Kidney capillary endothelial cell (primary cell): ENCODE measurements at regions not wholly inside any gene's neighbourhood (a gene's known extent, or its start where the extent isn't known, plus 50 kb on each side); places are given as distances from the start of the nearest gene placed in this dataset.

Experiments used
- DNase-seq: peaks from one replicate; pipeline ENCODE4 v3.0.0-alpha.2; 2018; ENCODE audit warnings: low spot score

DNA sequence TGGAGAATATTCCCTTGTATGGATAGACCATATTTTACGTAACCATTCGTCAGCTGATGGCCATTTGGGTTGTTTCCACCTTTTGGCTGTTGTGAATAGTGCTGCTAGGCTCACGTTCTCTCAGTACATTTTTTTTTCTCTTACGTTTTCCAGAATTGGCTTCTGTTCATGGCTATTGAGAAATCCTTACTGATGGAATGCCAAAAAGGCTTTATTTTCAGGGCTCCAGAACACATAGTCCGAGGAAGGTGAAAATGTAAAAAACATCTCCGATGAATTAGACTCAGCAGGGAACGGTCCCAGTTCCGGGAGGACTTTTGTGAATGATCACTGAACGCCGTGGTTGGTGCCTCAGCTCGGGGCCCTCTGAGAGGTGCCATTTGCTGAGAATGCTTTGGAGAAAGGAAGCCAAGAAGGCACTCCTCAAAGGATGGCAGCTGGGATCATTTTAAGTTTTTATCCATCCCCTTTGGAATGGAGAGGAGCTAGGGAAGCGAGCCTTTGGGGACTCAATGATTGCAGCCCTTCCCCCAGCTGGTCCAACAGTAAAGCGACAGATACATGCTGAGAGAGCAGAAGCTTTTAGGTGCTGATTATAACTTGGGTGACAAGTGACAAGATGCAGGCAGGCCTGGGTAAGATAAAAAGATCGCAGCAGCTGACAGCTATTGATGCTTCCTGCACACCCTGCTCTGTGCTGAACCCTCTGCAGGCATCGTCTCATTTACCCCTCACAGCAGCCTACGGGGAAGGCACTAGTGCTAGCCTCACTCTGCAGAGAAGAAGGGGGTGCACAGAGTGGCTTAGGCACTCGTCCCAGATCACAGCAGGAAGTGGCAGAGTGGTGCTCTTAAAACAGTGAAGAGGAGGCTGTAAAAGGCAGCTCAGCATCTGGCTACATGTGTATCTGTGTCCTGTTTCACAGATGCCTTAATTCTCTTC is 133.4 kb upstream of the KCNG1 start:
- no peak for DNase-seq

DNA sequence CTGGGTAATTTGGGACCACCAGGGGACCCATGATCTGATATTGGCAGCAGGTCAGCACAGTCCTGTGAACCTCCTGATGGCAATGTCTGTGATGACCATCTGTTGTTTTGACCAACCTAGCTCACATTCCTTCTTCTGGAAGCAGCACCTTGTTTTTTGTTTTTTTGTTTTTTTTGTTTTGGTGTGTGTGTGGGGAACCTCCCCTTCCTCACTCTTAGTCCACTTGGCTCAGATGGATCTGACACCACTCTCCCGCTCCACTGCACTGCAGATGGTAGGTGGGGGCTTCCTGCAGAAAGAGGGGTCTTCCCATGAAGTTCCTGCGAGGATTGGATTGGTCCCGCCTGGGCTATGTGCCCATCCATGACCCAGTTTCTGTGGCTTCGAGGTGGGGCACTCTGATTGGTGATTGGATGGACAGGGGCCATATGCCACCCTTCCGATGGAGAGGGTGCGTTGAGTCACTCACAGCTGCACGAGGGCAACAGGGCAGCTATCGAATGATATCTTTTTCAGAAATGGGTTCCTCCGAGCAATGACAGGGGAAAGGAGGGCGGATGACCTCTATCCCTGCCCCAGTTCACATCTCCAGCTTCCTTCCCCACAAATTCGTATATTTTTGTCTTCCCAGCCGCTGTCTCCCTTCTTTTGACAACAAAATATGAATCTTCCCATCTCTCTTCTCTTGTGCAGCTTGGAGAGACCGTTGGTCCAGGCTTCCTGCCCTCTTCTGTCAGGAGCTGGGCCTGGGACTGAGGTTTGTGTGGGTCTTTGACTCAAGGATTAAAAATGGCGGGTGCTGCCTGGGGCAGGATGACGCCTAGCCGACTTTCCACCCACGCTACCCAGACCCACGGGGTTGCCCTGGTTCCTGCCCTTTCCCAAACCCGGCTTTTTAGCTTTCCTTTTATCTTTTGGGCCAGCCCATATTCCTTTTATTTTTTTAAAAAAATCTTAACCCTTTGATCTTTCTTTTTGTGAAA is 132.1 kb upstream of the KCNG1 start:
- no peak for DNase-seq

DNA sequence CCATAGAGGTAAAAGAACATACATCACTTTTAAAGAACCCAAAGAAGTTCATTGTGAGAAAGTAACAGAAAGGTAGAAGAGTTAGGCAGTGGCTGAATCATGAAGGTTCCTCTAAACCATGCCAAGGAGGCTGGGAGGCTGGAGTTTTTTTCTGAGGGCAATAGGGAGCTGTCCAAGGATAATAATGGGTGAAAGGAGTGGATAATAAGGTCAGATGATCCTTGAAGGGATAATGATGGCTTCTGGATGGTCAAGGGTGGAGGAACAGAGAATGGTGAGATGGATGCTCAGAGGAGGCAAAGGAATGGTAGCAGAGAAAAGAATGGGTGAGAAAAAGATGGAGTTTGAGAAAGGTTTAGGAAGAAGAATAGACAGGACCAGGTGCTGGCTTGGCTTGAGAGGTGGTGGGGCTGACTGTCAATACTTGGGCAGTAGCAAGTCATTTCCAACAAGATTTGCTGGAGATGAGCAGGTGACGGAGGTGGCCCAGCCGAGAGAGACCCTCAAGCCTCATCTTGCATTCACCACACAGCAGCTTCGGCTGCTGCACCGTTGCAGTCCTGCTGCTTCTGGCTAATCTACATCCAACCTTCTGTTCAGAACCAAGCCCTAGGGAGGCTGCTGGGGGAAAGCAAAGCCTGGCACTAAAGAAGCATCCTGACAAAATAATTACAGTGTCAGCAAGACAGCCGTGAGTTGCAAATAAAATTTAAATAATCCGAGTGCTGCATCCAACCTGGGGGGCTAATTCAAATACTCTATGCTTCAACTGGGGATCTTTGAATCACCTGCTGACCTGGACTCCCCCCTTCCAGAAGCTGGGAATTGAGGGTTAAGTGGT is 131.2 kb upstream of the KCNG1 start:
- DNase-seq: no peak

DNA sequence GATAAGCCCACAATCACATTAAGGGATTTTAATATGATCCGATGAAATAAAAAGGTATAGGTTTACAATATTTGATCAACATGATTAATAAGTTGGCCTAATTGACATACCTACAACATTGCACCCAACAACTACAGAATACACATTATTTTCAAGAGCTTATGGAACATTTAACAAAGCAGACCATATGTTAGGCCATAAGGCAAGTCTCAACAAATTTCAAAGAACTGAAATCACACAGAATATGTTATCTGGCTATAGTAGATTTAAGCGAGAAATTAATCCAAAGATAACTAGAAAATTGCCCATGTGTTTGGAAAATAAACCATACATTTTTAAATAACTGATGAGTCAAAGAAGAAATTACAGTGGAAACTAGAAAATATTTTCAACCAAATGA is 126.0 kb upstream of the KCNG1 start:
- DNase-seq: no peak

DNA sequence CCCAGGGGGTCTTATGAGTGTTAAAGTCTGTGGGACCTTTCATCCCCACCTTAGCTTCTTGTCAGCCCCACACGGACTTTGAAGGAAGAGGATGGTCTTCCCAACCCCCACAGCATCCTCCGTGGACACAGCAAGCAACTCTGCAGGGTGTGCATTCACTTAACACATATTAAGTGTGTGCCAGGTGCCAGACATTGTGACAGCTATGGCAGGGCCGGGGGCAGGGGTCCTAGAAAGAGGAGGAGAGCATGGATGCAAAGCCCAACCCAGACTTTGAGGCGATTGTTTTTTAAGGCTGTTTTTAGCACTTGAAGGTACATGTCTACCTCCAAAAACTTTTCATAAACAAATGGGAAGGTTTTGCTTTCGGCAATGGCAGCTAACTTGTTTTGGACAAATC is 121.6 kb upstream of the KCNG1 start:
- DNase-seq: no peak

DNA sequence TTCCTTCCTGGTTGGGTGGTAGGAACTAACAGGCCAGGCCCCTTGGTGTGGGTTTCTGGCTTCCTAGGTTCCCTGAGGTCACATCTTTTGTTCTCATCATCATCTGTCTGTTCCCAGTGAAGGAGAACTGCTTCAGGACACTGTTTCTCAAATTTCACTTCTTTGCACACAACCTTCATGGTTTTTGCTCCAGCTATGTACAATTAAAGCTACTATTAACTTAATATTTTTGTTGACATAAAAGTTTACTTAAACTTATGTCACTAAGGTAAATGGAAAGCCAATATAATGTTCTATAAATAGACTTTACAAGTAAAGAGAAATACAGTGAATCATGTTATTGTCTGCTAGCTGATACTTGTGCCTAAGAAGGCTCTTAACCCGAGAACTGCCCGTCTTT is 120.7 kb upstream of the KCNG1 start:
- no peak for DNase-seq

DNA sequence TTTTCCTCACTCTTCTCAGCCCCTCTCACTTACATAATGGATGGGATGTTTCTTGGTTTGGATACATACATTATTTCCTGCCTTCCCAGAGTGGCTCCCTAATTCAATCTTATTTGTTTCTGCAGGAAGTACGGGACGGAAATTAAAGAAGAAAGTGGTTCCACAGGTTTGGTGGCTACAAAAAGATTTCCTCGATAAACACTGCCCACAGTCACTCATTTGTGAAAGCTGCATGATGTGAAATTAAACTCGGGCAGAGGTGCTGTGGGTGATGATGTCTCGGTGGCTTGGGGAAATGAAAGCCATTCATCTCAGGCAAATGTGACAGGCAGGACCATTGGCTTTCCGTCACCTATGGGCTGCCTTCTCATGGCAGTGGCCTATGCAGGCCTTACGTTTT is 119.5 kb upstream of the KCNG1 start:
- DNase-seq: no peak

DNA sequence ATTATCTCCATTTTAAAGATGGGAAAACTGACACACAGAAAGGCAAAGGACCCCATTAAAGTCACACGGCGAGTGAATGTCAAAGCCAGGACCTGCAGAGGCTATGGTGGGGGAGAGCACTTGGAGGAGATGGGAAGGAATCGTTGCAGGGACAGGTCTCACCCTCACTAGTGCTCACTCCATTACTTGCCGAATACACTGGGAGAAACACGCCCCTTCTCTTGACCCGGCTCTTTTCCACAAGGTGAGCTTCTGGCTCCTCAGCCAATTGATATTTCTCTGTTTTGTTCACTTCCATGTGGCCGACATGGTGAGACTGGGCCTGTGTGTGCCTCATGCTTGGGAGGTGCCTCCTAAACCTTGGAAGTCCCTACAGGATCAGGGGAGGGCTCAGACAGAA is 117.8 kb upstream of the KCNG1 start:
- DNase-seq: no peak

DNA sequence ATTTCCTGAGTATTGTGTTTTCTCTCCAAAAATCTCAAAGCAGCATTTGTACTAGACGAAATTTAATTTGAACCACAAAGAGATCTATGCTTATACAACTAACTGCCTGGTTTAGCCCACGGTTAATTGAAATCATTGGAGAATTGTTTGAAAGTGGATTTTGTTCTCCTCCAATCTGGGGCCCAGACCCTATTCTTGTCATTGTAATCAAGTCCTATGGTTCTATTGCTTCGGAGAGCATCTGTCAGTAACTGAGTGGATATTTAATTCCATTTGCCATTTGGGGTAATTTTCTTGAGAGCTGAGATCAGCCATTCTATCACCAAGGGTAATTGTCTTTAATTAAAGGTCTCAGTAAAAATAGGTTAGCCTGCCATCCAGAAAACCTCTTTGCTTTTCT is 117.0 kb upstream of the KCNG1 start:
- no peak for DNase-seq

DNA sequence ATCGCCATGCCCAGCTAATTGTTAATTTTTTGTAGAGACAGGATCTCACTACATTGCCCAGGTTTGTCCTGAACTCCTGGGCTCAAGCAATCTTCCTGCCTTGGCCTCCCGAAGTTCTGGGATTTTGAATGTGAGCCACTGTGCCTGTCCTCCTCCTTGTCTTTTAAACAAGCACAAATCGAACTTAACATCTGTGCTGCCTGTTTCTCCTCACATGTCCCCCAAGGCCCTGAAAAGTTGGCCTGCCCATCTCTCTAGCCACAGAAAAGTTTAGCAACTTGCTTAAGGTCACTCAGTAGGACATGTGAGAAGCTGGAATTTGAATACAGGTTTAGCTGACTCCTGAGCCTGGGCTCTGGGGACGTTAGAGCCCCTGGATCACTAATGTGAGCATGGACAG is 115.7 kb upstream of the KCNG1 start:
- no peak for DNase-seq

DNA sequence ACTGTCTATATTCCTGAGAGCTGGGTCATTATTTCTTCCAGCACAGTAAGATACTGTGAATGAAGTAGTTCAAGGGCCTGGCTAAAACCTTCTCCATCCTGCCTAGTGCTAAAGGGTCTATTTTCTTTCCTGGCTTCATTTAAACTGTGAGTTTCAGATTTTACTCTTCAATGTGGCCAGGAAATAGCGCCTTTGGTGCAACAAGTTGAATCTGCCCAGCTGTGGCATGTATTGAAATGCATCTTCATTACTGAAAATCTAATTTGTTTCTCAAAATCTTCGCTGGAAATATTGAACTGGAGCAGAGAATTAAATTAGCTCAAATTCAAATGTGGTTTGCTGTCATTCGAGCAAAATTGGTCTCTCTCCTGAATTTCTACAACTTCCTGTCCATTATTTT is 114.6 kb upstream of the KCNG1 start:
- no peak for DNase-seq

DNA sequence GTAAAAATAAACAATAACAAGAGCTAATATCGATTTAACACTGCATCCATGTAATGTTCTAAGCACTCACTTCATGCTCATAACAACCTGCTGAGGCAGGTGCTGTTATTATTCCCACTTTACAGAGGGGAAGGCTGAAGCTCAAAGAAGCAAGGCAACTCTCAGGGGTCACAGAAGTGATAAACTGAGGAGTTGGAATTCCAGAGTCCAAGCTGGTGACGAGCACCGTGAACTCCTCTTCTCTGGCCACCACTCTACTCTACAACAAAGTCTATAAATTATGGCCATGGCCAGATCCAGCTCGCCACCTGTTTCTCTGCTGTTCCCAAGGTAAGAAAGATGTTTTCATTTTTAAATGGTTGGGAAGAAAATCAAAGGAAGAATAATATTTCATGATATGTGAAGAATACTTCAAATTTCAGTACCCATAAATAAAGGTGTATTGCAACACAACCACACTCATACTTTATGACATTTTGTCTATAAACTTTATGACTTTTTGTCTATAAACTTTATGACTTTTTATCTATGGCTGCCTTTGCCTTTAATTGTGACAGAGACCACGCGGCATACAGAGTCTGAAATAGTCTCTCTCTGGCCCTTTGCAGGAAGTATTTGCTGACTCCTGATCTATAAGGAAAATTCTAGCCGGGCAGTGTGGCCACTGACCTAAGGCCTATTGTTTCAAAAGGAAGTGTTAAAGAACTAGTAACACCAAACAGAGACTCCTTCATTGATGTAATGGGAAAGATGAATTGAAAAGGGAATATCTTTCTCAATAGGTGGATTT is 113.2 kb upstream of the KCNG1 start:
- peak; percentile 65 for DNase-seq

DNA sequence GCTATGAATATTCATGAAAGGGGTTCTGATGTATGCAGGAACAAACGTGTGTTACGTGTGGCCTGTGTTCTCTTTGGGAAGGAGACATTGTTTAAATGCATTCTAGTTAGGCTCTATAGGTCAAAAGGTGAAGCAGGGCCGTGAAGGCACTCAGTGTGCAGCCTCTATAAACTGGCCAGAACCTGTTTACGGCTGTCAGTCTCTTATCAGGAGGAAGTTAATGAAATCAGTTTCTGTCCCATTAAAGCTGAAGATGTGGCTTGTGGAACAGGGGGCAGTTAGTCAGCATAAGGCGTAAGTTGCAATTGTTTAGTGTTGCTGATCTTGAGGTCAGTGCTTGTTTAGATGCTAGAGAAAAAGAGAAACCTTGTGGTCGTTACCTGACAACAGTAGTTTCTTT is 111.5 kb upstream of the KCNG1 start:
- DNase-seq: no peak

DNA sequence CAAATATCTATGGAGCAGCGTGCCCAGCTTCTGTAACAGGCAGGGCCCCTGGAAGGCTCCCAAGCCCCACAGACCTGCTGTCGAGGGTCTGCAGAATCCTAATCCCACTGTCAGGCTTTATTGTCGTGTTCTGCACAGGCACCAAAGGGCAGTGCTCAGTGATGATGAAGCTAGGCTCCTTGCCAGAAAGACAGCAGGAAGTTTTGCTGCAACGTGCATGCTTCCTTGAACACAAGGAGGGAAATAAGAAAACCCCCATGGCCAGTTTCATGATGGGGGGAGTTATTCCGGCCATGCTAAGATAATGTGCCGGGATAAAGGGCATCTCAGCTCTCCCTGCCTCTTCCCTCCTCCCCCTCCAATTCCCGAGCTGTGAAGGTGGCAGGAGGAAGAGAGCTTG is 109.4 kb upstream of the KCNG1 start:
- peak; percentile 16 for DNase-seq

DNA sequence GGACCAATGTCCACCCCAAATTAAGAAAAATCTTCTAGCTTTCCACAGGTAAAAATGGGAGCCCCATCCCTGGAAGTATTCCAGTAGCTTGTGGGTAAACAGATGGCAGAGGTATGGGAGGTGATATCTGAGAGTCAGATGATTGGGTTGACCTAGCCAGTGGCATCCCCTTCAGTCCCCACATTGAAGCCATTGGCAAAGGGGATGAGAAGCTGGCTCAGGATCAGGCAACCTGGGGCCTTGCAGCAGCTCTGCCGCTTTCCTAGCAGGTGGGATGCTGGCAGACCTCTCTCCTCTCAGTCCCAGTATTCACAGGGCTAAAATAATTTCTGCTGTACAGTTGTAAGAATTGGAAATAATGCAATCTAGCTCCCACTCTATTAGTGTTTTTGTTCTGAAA is 108.9 kb upstream of the KCNG1 start:
- no peak for DNase-seq

DNA sequence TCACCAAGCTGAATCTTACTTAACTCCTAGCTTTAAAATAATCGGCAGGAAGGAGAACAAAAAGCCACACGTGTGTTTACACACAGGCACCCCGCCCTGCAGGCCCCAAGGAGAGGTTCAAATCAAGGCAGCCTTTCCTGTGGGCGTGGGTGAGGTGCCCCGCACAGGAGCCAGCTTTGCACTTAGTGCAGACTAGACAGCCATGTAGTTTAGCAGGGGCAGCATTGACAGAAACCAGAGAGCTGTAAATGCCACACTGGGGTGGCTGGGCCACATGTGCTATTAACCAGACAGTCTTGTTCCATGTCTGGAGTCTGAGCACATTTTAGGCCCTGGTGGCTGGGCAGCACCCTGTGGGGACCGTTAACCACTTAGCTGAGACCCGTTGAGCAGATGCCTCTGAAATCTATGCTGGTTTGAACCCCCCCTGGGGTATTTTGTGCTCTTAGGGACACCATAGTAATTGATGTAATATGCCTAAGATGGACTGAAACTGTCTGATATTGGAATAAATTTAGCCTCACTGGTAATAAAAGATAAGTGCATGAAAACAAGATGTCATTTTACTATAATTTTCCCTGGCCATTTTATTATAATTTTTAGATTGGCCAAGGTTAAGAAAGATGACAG is 106.4 kb upstream of the KCNG1 start:
- no peak for DNase-seq

DNA sequence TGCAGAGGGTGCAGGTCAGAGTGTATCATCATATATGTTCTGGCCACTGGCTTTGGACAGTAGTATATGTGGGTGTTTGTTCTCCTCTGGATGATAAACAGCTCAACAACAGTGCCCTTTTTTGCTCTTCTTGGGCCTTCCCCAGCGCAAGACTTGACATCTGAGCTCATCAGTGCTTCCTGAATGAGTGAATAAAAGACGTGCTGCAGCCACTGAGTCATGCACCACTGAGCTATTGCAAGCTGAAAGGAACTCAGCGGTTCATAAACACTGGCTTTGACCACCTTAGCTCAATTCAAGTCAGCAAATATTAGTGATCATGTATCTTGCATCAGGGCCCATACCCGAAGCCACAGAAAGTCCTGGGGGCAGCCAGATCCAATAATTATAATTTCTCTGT is 105.3 kb upstream of the KCNG1 start:
- DNase-seq: peak; percentile 58

DNA sequence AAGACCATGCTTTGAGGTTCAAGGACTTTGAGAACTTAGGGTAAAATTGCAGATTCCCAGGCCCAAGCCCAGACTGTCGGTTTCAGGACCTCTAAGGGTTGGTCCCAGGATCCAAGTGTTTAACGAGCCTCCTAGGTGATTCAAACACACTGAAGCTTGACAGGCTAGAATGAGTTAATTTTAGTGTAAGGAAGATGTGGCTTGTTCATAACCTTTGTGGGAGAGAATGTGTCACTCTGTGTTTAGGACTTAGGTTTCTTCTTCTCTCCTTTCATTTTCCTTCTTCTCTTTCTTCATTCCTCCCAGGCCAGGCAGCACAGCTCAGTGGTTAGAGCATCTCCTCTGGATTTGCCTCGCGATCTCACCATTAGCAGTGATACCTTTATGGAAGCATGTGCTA is 104.8 kb upstream of the KCNG1 start:
- no peak for DNase-seq

DNA sequence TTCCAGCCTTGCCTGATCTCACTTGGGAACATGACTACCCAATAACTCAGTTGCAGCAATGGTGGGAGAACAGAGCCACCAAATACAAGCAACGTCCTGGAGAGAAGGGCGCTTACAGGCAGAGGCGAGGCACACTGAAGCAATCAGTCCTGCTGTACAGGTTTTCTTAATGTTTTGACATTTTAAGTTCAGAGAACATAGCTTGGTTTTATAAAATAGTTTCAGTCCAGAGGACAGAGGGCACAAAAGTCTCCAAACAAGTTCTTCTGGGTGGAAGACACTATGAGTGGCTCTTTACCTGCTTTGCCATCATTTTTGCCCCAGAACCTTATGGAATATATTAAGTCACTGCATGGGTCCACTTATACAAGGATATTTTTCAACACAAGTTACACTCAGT is 103.4 kb upstream of the KCNG1 start:
- no peak for DNase-seq

DNA sequence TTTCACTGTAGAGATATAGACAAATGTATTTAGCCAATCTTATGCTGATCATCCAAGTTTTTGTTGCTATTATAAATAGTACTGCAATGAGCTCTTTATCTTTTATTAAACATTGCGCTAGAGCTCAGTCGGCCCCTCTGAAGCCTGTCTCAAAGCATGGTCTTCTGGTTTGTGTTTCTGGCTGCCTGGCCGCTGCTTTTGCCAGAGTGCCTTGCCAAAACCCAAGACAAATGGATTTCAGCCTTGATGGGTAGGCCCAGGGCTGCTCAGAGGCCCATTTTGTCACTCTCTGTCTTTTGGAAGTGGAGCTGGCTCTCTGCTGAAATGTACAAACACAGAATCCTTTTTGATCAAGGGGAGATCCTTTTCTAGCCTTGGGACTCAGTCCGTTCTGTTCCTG is 102.9 kb upstream of the KCNG1 start:
- no peak for DNase-seq

DNA sequence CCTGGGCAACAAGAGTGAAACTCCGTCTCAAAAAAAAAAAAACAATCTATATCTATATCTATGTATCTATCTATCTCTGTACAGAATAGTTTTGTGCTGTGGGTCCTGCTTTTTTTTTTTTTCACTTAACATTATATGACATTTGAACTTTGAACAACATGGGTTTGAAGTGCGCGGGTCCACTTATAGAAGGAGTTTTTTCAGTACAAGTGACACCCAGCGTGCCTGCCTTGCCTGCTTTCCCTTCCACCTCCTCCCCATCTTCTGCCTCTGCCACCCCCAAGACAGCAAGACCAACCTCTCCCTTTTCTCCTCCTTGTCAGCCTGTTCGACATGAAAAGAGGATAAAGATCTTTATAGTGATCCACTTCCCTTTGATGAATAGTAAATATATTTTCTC is 102.2 kb upstream of the KCNG1 start:
- no peak for DNase-seq
